ENCODE measurements at regions not wholly inside any gene's neighbourhood (a gene's known extent, or its start where the extent isn't known, plus 50 kb on each side); places are given as distances from the start of the nearest gene placed in this dataset.

DNA sequence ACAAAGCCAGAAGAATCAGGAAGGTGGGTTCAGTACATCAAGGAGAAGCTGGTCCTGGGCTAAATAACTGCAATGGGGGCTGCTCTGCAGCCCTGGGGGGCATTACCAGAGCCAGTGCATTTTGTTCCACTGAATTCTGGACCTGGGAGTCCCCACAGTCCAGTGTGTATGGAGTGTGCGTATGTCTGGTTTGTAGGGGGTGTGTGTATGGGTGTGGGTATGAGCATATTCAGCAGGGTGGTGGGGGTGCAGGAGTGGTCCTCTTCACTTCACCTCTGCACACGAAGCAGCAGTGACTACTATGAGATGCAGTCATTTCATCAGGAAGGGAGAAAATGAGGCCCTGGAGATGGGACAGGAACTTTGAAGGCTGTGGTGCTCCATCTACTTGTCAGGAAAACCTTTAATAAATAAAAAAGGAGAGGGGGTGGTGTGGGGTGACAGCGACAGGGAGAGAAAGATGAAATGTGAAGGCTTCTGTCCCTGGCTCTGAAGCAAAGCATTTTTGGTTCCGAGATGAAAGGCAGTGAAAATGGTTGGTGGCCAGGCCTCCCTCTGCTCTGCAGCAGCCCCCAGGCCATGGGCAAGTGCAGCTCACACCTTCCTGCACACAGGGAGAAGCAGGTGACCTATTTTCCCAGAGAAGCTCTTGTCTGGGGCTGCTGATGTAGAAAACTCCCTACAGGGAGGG, 121.5 kb upstream of the CACHD1 start:
- TF ChIP-seq POLR2AphosphoS5 (IDR thresholded peaks at IDR 0.05; ENCODE audit: low read depth, low read length) (no peak), TAF1 (IDR thresholded peaks at IDR 0.05; ENCODE audit: borderline replicate concordance, insufficient read depth, low read length) (no peak), SIN3A (IDR thresholded peaks at IDR 0.05; ENCODE audit: borderline replicate concordance, insufficient read depth, low read length) (no peak)
- TF ChIP-seq, protein P1, sequence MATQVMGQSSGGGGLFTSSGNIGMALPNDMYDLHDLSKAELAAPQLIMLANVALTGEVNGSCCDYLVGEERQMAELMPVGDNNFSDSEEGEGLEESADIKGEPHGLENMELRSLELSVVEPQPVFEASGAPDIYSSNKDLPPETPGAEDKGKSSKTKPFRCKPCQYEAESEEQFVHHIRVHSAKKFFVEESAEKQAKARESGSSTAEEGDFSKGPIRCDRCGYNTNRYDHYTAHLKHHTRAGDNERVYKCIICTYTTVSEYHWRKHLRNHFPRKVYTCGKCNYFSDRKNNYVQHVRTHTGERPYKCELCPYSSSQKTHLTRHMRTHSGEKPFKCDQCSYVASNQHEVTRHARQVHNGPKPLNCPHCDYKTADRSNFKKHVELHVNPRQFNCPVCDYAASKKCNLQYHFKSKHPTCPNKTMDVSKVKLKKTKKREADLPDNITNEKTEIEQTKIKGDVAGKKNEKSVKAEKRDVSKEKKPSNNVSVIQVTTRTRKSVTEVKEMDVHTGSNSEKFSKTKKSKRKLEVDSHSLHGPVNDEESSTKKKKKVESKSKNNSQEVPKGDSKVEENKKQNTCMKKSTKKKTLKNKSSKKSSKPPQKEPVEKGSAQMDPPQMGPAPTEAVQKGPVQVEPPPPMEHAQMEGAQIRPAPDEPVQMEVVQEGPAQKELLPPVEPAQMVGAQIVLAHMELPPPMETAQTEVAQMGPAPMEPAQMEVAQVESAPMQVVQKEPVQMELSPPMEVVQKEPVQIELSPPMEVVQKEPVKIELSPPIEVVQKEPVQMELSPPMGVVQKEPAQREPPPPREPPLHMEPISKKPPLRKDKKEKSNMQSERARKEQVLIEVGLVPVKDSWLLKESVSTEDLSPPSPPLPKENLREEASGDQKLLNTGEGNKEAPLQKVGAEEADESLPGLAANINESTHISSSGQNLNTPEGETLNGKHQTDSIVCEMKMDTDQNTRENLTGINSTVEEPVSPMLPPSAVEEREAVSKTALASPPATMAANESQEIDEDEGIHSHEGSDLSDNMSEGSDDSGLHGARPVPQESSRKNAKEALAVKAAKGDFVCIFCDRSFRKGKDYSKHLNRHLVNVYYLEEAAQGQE (IDR thresholded peaks at IDR 0.05; ENCODE audit: insufficient read depth in 1 of 2, low read depth in 2 of 2, low read length in 2 of 2) = no peak
